Fibroblast of lung (primary cell): ENCODE measurements at regions not wholly inside any gene's neighbourhood (a gene's known extent, or its start where the extent isn't known, plus 50 kb on each side); places are given as distances from the start of the nearest gene placed in this dataset.

Experiments
- DNase-seq, 2 donors: peaks; one replicate each; pipeline versions ENCODE4 v3.0.0 to v3.0.0-alpha.2; 2010; ENCODE audit warnings: low read depth in 2 of 2
- H2AFZ ChIP-seq: 2 replicates; pipeline ENCODE4 v1.5.1; 2012; ENCODE audit warnings: low read length, control low read depth, inconsistent platforms
- H3K27ac ChIP-seq: 2 replicates; pipeline ENCODE4 v1.5.1; 2011; ENCODE audit warnings: low read length, control low read depth; ENCODE audit not compliant: insufficient read depth
- H3K27me3 ChIP-seq: 2 replicates; pipeline ENCODE4 v1.5.1; 2011; ENCODE audit warnings: mild to moderate bottlenecking, low read length; ENCODE audit not compliant: control insufficient read depth, insufficient read depth
- H3K36me3 ChIP-seq: 2 replicates; pipeline ENCODE4 v1.5.1; 2011; ENCODE audit warnings: low read length; ENCODE audit not compliant: control insufficient read depth, insufficient read depth
- H3K4me1 ChIP-seq: 2 replicates; pipeline ENCODE4 v1.5.1; 2011; ENCODE audit warnings: low read length; ENCODE audit not compliant: control insufficient read depth, insufficient read depth; ENCODE audit errors: extremely low read depth
- H3K4me2 ChIP-seq: 2 replicates; pipeline ENCODE4 v1.5.1; 2011; ENCODE audit warnings: low read length, control low read depth; ENCODE audit not compliant: insufficient read depth; ENCODE audit errors: extremely low read depth
- H3K4me3 ChIP-seq, 4 experiments: fragments of 200-600 bp in 1 of 4; sonication (generic) in 1 of 4; replicated peaks in 1 of 4; 2 replicates each; pipeline ENCODE4 v1.5.1; 2011 to 2016; ENCODE audit warnings: low read length in 4 of 4, low read depth in 3 of 4, mild to moderate bottlenecking in 3 of 4, control low read depth in 2 of 4, inconsistent platforms in 1 of 4, mixed read lengths in 1 of 4; ENCODE audit not compliant: insufficient read depth in 1 of 4; ENCODE audit errors: control extremely low read depth in 1 of 4
- H3K79me2 ChIP-seq: 2 replicates; pipeline ENCODE4 v1.5.1; 2012; ENCODE audit warnings: mild to moderate bottlenecking, low read length, inconsistent platforms; ENCODE audit not compliant: control insufficient read depth, insufficient read depth
- H3K9ac ChIP-seq: 2 replicates; pipeline ENCODE4 v1.5.1; 2011; ENCODE audit warnings: mild to moderate bottlenecking, low read length, control low read depth; ENCODE audit not compliant: insufficient read depth
- H3K9me3 ChIP-seq: 2 replicates; pipeline ENCODE4 v1.5.1; 2012; ENCODE audit warnings: low read depth, low read length; ENCODE audit not compliant: control insufficient read depth, insufficient read depth
- H4K20me1 ChIP-seq: 2 replicates; pipeline ENCODE4 v1.5.1; 2011; ENCODE audit warnings: low read length; ENCODE audit not compliant: control insufficient read depth, insufficient read depth; ENCODE audit errors: extremely low read depth
- EZH2 ChIP-seq: IDR thresholded peaks from 2 replicates; pipeline ENCODE4 v1.5.1; 2012; ENCODE audit warnings: low read length, control low read depth, mild to moderate bottlenecking; ENCODE audit errors: missing control alignments
- TF ChIP-seq, protein P1 (sequence below), 2 donors: IDR thresholded peaks in 1 of 2; conservative IDR thresholded peaks in 1 of 2; 1 replicate in 1 of 2; 2 replicates in 1 of 2; pipeline ENCODE4 v1.5.1; 2011 to 2012; ENCODE audit warnings: low read length in 2 of 2, control low read depth in 1 of 2, inconsistent platforms in 1 of 2, low read depth in 1 of 2, mild to moderate bottlenecking in 1 of 2

DNA sequence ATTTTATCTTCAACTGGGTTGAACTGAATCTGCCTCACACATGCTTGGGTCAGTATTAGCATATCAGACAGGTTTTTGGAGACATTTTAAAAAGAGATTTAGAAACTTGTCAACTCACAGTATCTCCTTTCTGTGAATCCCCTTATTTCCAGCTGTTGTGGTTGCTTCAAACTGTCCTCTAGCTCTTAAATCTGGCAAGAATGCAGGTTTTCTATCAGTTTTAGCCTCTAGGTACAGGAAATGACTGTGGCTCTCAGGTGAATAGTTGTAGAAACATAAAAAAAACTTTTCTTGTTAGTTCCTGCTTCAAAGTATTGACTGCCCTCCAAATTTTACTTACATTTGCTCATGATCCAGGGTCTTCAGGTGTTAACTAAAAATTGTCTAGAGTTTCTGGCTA is 495.7 kb upstream of the TMPRSS15 start:
- TF ChIP-seq, protein P1, sequence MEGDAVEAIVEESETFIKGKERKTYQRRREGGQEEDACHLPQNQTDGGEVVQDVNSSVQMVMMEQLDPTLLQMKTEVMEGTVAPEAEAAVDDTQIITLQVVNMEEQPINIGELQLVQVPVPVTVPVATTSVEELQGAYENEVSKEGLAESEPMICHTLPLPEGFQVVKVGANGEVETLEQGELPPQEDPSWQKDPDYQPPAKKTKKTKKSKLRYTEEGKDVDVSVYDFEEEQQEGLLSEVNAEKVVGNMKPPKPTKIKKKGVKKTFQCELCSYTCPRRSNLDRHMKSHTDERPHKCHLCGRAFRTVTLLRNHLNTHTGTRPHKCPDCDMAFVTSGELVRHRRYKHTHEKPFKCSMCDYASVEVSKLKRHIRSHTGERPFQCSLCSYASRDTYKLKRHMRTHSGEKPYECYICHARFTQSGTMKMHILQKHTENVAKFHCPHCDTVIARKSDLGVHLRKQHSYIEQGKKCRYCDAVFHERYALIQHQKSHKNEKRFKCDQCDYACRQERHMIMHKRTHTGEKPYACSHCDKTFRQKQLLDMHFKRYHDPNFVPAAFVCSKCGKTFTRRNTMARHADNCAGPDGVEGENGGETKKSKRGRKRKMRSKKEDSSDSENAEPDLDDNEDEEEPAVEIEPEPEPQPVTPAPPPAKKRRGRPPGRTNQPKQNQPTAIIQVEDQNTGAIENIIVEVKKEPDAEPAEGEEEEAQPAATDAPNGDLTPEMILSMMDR (conservative IDR thresholded peaks at IDR 0.05 in 1 of 2, IDR thresholded peaks at IDR 0.05 in 1 of 2; ENCODE audit: low read depth in 1 of 2, low read length in 2 of 2) = no peak
- TF ChIP-seq EZH2 = no peak
- H2AFZ ChIP-seq = no peak overlapping the region
- H3K27ac ChIP-seq = no peak overlapping the region
- H3K4me2 ChIP-seq = no peak overlapping the region
- H3K4me3 ChIP-seq = no peak overlapping the region
- H3K4me1 ChIP-seq = no peaks in the 10 kb centered on the region
- DNase-seq = no peak
- H3K9ac ChIP-seq = no peak overlapping the region
- no peaks in the 10 kb centered on the region for H3K79me2 ChIP-seq
- no peaks in the 10 kb centered on the region for H3K36me3 ChIP-seq
- H4K20me1 ChIP-seq = no peaks in the 10 kb centered on the region
- no peaks in the 10 kb centered on the region for H3K27me3 ChIP-seq
- no peaks in the 10 kb centered on the region for H3K9me3 ChIP-seq

DNA sequence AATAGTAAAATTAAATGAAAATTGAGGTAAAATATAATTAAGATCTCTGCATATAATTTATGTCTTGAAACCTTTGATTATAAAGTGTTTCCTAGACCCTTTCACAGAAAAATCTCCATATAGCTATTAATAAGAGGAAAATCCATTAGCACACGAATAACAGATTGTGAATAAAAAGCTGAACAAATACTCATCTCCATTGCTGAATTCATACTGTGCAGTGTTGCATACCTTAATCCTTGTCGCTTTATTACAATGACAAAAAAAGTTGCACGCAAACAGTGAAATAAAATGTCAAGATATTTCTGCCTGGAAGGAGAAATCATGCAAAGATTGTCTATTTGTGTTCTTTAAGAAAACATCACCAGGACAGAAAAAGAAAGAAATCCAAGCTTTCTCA is 499.1 kb upstream of the TMPRSS15 start:
- Histone ChIP-seq H3K27me3 (no peaks in the 10 kb centered on the region), H3K27ac (no peak overlapping the region), H4K20me1 (no peaks in the 10 kb centered on the region), H3K9me3 (no peaks in the 10 kb centered on the region), H2AFZ (no peak overlapping the region), H3K4me3 (no peak overlapping the region), H3K9ac (no peak overlapping the region), H3K4me1 (no peaks in the 10 kb centered on the region), H3K36me3 (no peaks in the 10 kb centered on the region), H3K4me2 (no peak overlapping the region), H3K79me2 (no peaks in the 10 kb centered on the region)
- DNase-seq = no peak
- TF ChIP-seq EZH2 = no peak
- TF ChIP-seq, protein P1 (conservative IDR thresholded peaks at IDR 0.05 in 1 of 2, IDR thresholded peaks at IDR 0.05 in 1 of 2; ENCODE audit: low read depth in 1 of 2, low read length in 2 of 2) = no peak

DNA sequence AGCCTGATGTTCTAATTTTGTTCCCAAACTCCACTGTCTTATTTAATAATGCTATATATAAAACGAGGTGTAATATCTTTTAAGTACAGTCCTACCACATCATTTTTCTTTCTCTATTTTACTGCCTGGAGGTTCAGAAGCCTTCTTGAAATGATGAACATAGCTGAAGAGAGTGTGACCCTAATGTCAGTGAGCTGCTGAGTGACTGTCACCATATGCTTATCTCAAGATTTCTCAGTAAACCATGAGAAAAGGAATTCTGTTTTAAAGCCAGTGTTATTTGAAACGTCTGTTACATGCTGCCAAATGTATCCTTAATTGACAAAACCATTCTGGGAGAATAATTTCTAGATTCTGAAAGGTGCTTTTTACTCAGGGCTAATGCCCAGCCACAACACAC is 503.5 kb upstream of the TMPRSS15 start:
- no peak for DNase-seq
- no peaks in the 10 kb centered on the region for H4K20me1 ChIP-seq

More for the DNA sequence above, 503.5 kb upstream of the TMPRSS15 start:
- no peaks in the 10 kb centered on the region for H3K79me2 ChIP-seq
- H3K27ac ChIP-seq = no peak overlapping the region
- H3K4me1 ChIP-seq = no peaks in the 10 kb centered on the region
- no peaks in the 10 kb centered on the region for H3K36me3 ChIP-seq
- no peak overlapping the region for H3K4me3 ChIP-seq
- no peaks in the 10 kb centered on the region for H3K9me3 ChIP-seq
- H2AFZ ChIP-seq = no peak overlapping the region
- H3K4me2 ChIP-seq = no peak overlapping the region
- TF ChIP-seq, protein P1 (conservative IDR thresholded peaks at IDR 0.05 in 1 of 2, IDR thresholded peaks at IDR 0.05 in 1 of 2; ENCODE audit: low read depth in 1 of 2, low read length in 2 of 2) = no peak
- TF ChIP-seq EZH2 = no peak
- no peaks in the 10 kb centered on the region for H3K27me3 ChIP-seq
- H3K9ac ChIP-seq = no peak overlapping the region
